Endodermal cell (in vitro differentiated cells): ENCODE measurements at regions not wholly inside any gene's neighbourhood (a gene's known extent, or its start where the extent isn't known, plus 50 kb on each side); places are given as distances from the start of the nearest gene placed in this dataset.

Experiments used
- DNase-seq: peaks from one replicate; pipeline ENCODE4 v3.0.0-alpha.2; 2017
- H3K27ac ChIP-seq: 2 replicates; pipeline ENCODE4 v1.5.1; 2013; ENCODE audit warnings: mild to moderate bottlenecking, low read depth, low read length, moderate library complexity
- H3K27me3 ChIP-seq: 2 replicates; pipeline ENCODE4 v1.6.1; 2013; ENCODE audit warnings: mild to moderate bottlenecking, low read length, moderate library complexity; ENCODE audit not compliant: insufficient read depth, control insufficient read depth, poor library complexity, severe bottlenecking
- H3K36me3 ChIP-seq: 2 replicates; pipeline ENCODE4 v1.7.0; 2013; ENCODE audit warnings: mild to moderate bottlenecking, low read length, moderate library complexity; ENCODE audit not compliant: control insufficient read depth, insufficient read depth
- H3K4me1 ChIP-seq: one replicate; pipeline ENCODE4 v1.7.0; 2013; ENCODE audit warnings: low read length; ENCODE audit not compliant: control insufficient read depth, insufficient read depth
- H3K4me3 ChIP-seq: 2 replicates; pipeline ENCODE4 v1.5.1; 2013; ENCODE audit warnings: mild to moderate bottlenecking, low read length, moderate library complexity
- H3K9ac ChIP-seq: 2 replicates; pipeline ENCODE4 v1.6.1; 2013; ENCODE audit warnings: mild to moderate bottlenecking, low read length, moderate library complexity; ENCODE audit not compliant: poor library complexity, severe bottlenecking; ENCODE audit errors: extremely low read depth
- H3K9me3 ChIP-seq: 2 replicates; pipeline ENCODE4 v1.6.1; 2013; ENCODE audit warnings: mild to moderate bottlenecking, low read length, moderate library complexity; ENCODE audit not compliant: control insufficient read depth
- H3K27ac Mint-ChIP-seq: 2 replicates; pipeline ENCODE4 v1.8.0; 2020; ENCODE audit warnings: mixed read lengths
- H3K27me3 Mint-ChIP-seq: 2 replicates; pipeline ENCODE4 v1.8.0; 2021; ENCODE audit warnings: mild to moderate bottlenecking, mixed read lengths; ENCODE audit not compliant: insufficient read depth
- H3K36me3 Mint-ChIP-seq: 2 replicates; pipeline ENCODE4 v1.8.0; 2020; ENCODE audit warnings: low read depth, mixed read lengths
- H3K4me1 Mint-ChIP-seq: 2 replicates; pipeline ENCODE4 v1.8.0; 2020; ENCODE audit warnings: mixed read lengths
- H3K4me3 Mint-ChIP-seq: 2 replicates; pipeline ENCODE4 v1.8.0; 2020; ENCODE audit warnings: mild to moderate bottlenecking, moderate library complexity, mixed read lengths
- H3K9me3 Mint-ChIP-seq: 2 replicates; pipeline ENCODE4 v1.8.0; 2020; ENCODE audit warnings: mild to moderate bottlenecking, mixed read lengths
- CTCF ChIP-seq: fragments of 200-600 bp; sonication (generic); conservative IDR thresholded peaks from 2 replicates; pipeline ENCODE4 v1.5.0; 2021; ENCODE audit warnings: antibody characterized with exemption, mild to moderate bottlenecking
- WGBS, 2 experiments: methylation state at CpG; one replicate each; pipeline versions ENCODE4 v1.1.5 to v1.1.7; 2013; ENCODE audit warnings: missing lambda C conversion rate in 2 of 2, mixed read lengths in 1 of 2; ENCODE audit not compliant: insufficient coverage in 1 of 2, insufficient read length in 1 of 2; 5-methylcytosine and 5-hydroxymethylcytosine counted together

DNA sequence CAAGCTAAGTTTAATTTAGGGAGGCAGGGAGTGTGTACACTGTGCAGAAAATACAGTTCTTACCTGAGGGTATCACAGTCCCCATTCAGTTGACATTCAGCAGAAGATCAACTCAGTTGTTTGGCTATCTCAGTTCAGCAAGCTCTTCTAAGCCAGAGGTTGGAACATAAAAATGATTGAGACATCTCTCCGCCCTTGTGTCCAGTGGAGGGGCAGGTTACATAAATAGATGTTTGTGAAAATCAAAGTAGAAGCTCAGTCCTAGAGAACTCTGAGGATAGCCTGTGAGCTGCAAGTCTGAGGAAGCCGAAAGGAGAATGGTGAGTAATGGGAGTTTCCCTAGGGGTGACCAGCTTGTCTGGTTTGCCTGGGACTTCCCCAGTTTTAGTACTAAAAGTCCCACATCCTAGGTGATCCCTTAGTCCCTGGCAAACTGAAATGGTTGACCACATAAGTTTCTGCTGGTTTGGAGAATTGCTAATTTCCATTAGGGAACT is 251.4 kb upstream of the ATP2B1 start:
- Mint-ChIP-seq H3K9me3 (no peaks in the 10 kb centered on the region), H3K4me3 (no peak overlapping the region), H3K27ac (no peak overlapping the region), H3K4me1 (no peaks in the 10 kb centered on the region), H3K36me3 (no peaks in the 10 kb centered on the region), H3K27me3 (no peaks in the 10 kb centered on the region)
- Histone ChIP-seq H3K4me3 (no peak overlapping the region), H3K9ac (no peak overlapping the region), H3K36me3 (no peaks in the 10 kb centered on the region), H3K9me3 (no peaks in the 10 kb centered on the region), H3K4me1 (no peaks in the 10 kb centered on the region), H3K27me3 (no peaks in the 10 kb centered on the region), H3K27ac (no peak overlapping the region)
- 92 to 100% methylated on average over 1 to 2 of the region's 2 CpGs for WGBS, 2 experiments
- no peak for DNase-seq
- no peak for TF ChIP-seq CTCF

- Histone ChIP-seq H3K9ac (no peak overlapping the region), H3K4me3 (no peak overlapping the region), H3K27me3 (no peaks in the 10 kb centered on the region), H3K9me3 (no peaks in the 10 kb centered on the region), H3K36me3 (no peaks in the 10 kb centered on the region), H3K27ac (no peak overlapping the region), H3K4me1 (no peaks in the 10 kb centered on the region)
- H3K9me3 Mint-ChIP-seq: no peaks in the 10 kb centered on the region
- WGBS, 2 experiments: no CpG with 5 or more reads among the region's 1 CpG
- no peak overlapping the region for H3K4me3 Mint-ChIP-seq
- no peak overlapping the region for H3K27ac Mint-ChIP-seq
- H3K27me3 Mint-ChIP-seq: no peaks in the 10 kb centered on the region
- no peaks in the 10 kb centered on the region for H3K36me3 Mint-ChIP-seq
- DNase-seq: no peak
- TF ChIP-seq CTCF: no peak
- H3K4me1 Mint-ChIP-seq: no peaks in the 10 kb centered on the region
Observed at GRCh38 chr12:89959179-89959578, 250.5 kb upstream of the ATP2B1 start.

DNA sequence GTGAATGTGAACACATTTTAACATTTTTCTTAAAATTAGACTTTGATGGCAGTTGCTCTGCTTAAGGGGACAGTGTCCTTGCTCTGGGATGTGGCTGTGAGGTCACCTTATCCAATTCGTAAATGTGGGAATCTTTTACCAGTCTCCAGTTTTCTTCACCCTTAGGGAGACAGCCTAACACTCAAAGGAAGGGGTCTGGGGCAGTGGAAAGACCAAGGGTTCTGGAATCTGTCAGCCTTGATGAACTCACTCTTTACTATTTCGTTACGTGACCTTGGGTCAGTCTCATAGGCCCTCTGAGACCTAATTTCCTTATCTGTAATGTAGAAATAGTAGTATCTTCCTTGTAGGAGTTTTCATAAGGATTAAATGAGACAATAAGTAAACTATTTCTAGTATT is 245.6 kb upstream of the ATP2B1 start:
- Mint-ChIP-seq H3K27me3 (no peaks in the 10 kb centered on the region), H3K27ac (no peak overlapping the region), H3K9me3 (no peaks in the 10 kb centered on the region), H3K4me3 (no peak overlapping the region), H3K36me3 (no peaks in the 10 kb centered on the region), H3K4me1 (peaks cover 11% of the 10 kb centered on the region)
- TF ChIP-seq CTCF: no peak
- Histone ChIP-seq H3K9ac (no peak overlapping the region), H3K27ac (no peak overlapping the region), H3K9me3 (no peaks in the 10 kb centered on the region), H3K27me3 (no peaks in the 10 kb centered on the region), H3K36me3 (no peaks in the 10 kb centered on the region), H3K4me3 (no peak overlapping the region), H3K4me1 (no peaks in the 10 kb centered on the region)
- WGBS, 2 experiments: 90% methylated on average over 3 of the region's 3 CpGs; no CpG with 5 or more reads in 1 of the 2 experiments
- no peak for DNase-seq
